Thyroid gland (tissue), 4 donors: ENCODE measurements at regions not wholly inside any gene's neighbourhood (a gene's known extent, or its start where the extent isn't known, plus 50 kb on each side); places are given as distances from the start of the nearest gene placed in this dataset.

ENCODE experiments used
- DNase-seq, 2 donors: peaks; one replicate each; pipeline ENCODE4 v3.0.0-alpha.2; 2019
- H3K27ac ChIP-seq, 3 donors: fragments of 200-600 bp; sonication (generic); 1 replicate in 2 of 3; 2 replicates in 1 of 3; pipeline ENCODE4 v1.5.1; 2016 to 2019; ENCODE audit warnings: mild to moderate bottlenecking in 1 of 3, moderate library complexity in 1 of 3
- H3K27me3 ChIP-seq: fragments of 200-600 bp; sonication (generic); one replicate; pipeline ENCODE4 v1.5.1; 2019
- H3K36me3 ChIP-seq, 2 donors: fragments of 200-600 bp; sonication (generic); one replicate each; pipeline ENCODE4 v1.5.1; 2016 to 2019
- H3K4me1 ChIP-seq, 2 donors: fragments of 200-600 bp; sonication (generic); one replicate each; pipeline ENCODE4 v1.5.1; 2017 to 2019
- H3K4me3 ChIP-seq, 3 donors: fragments of 200-600 bp; sonication (generic); replicated peaks in 1 of 3; 1 replicate in 2 of 3; 2 replicates in 1 of 3; pipeline ENCODE4 v1.5.1; 2016; ENCODE audit warnings: mild to moderate bottlenecking in 1 of 3
- H3K9me3 ChIP-seq: fragments of 200-600 bp; sonication (generic); one replicate; pipeline ENCODE4 v1.5.1; 2017
- POLR2A ChIP-seq, 2 donors: fragments of 450-650 bp; IDR thresholded peaks; one replicate each; pipeline ENCODE4 v1.6.1; 2017; ENCODE audit warnings: antibody characterized with exemption in 2 of 2, mild to moderate bottlenecking in 2 of 2, moderate library complexity in 1 of 2
- WGBS, 2 donors: methylation state at CpG; one replicate each; pipeline ENCODE4 v1.1.5; 2017; 5-methylcytosine and 5-hydroxymethylcytosine counted together
- intact Hi-C: fragments of 100-400 bp; cut with DNase I; formaldehyde crosslinking; loops from one replicate; pipeline ENCODE4 v1.15.1; 2023
- TF ChIP-seq, protein P1 (sequence below), 6 experiments: fragments of 200-600 bp in 3 of 6; fragments of 450-650 bp in 3 of 6; sonication (generic) in 3 of 6; IDR thresholded peaks; one replicate each; pipeline ENCODE4 v1.5.1; 2016 to 2019; ENCODE audit warnings: antibody characterized with exemption in 6 of 6, mild to moderate bottlenecking in 2 of 6, inconsistent platforms in 1 of 6, moderate library complexity in 1 of 6

DNA sequence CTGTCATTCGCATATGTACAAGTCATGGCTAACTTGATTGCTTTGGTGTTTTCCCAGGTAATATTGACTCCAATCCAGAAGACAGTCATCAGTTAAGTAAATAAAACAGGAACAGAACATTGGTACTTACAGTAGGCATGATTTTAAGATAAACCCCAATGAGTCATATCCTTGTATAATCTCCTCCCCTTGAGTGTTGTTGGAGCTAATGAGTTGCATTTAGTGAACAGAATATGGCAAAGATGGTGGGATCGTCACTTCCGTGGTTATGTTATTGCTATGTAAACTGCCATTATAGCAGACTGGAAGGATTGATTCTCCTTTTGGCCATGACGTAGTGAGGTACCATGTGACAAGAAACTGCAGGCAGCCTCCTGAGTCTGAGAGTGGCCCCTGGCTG lies 102.2 kb downstream of the TMX1 start:
- Histone ChIP-seq H3K36me3 (no peaks in the 10 kb centered on the region), H3K4me1 (no peaks in the 10 kb centered on the region), H3K27ac (no peak overlapping the region), H3K27me3 (no peaks in the 10 kb centered on the region), H3K4me3 (no peak overlapping the region), H3K9me3 (no peaks in the 10 kb centered on the region)
- TF ChIP-seq, protein P1, sequence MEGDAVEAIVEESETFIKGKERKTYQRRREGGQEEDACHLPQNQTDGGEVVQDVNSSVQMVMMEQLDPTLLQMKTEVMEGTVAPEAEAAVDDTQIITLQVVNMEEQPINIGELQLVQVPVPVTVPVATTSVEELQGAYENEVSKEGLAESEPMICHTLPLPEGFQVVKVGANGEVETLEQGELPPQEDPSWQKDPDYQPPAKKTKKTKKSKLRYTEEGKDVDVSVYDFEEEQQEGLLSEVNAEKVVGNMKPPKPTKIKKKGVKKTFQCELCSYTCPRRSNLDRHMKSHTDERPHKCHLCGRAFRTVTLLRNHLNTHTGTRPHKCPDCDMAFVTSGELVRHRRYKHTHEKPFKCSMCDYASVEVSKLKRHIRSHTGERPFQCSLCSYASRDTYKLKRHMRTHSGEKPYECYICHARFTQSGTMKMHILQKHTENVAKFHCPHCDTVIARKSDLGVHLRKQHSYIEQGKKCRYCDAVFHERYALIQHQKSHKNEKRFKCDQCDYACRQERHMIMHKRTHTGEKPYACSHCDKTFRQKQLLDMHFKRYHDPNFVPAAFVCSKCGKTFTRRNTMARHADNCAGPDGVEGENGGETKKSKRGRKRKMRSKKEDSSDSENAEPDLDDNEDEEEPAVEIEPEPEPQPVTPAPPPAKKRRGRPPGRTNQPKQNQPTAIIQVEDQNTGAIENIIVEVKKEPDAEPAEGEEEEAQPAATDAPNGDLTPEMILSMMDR (IDR thresholded peaks at IDR 0.05): no peak
- no peak for TF ChIP-seq POLR2A (IDR thresholded peaks at IDR 0.05)
- intact Hi-C loops: no loop called here
- 93 to 95% methylated on average over 4 of the region's 4 CpGs for WGBS, 2 donors
- no peak for DNase-seq

DNA sequence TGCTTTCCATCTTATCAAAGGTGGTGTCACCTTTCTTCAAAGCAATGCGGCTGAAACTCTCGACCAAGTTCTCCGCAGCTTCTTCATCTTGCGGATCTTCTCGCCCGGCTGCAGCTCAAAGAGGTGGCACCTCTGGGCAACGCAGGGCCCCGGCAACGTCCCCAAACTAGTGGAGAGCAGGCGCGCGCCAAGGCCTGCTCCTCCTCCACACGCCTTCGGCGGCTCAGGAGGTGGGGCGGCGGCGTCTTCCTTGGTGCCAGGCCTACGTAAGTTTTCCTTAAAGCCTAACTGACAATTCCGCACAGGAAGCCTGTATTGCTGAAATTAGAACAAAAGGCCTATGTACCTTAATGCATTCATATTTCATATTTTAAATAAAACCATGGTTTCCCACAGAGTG lies 112.0 kb downstream of the TMX1 start:
- Histone ChIP-seq H3K9me3 (no peaks in the 10 kb centered on the region), H3K4me3 (no peak overlapping the region), H3K27ac (no peak overlapping the region), H3K27me3 (no peaks in the 10 kb centered on the region), H3K36me3 (no peaks in the 10 kb centered on the region), H3K4me1 (no peaks in the 10 kb centered on the region)
- DNase-seq: no peak
- 96 to 97% methylated on average over 20 of the region's 20 CpGs for WGBS, 2 donors
- intact Hi-C loops: no loop called here
- TF ChIP-seq POLR2A (IDR thresholded peaks at IDR 0.05): no peak
- TF ChIP-seq, protein P1 (IDR thresholded peaks at IDR 0.05): no peak

DNA sequence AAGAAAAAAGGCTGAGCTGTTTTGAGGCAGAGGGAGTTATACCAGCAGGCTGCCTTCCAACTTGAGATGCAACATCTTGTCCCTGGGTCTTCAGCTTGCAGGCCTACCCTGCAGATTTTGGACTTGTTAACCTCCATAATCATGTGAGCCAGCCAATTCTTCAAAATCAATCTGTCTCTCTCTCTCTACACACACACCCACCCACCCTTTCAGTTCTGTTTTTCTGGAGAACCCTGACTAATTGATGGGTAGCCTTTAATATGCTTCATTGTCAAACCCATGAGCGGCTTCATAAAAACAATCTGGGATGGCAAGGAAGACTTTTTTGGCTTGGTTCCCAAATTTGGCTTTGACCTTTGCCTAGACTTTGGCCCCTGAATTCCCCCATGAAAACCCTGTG lies 113.9 kb downstream of the TMX1 start:
- H3K4me3 ChIP-seq: no peak overlapping the region
- no peaks in the 10 kb centered on the region for H3K4me1 ChIP-seq
- 100% methylated on average over 1 of the region's 1 CpG for WGBS, 2 donors
- intact Hi-C loops: no loop called here
- no peaks in the 10 kb centered on the region for H3K9me3 ChIP-seq
- no peaks in the 10 kb centered on the region for H3K36me3 ChIP-seq
- no peak for TF ChIP-seq POLR2A (IDR thresholded peaks at IDR 0.05)
- TF ChIP-seq, protein P1 (IDR thresholded peaks at IDR 0.05): no peak
- no peak overlapping the region for H3K27ac ChIP-seq
- H3K27me3 ChIP-seq: no peaks in the 10 kb centered on the region
- no peak for DNase-seq

DNA sequence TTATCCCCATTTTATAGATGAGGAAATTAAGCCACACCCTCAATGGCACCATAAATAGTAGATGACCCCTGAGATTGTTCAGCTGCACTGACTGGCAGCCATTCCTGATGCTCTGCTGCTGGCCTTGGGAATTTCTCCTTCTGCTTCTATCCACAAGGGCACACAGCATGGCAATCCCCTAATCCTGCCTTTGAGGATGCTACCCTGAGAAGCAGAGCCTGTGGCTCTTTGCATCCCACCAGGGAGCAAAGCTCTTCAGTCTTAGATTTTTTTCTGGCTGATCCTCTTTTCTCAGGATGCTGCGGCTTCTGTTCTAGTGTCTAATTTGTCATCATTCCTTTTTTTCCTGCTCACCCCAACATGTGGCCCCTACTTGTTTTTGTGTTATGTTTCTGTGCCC lies 114.8 kb downstream of the TMX1 start:
- intact Hi-C loops: no loop called here
- H3K4me3 ChIP-seq: no peak overlapping the region
- no peaks in the 10 kb centered on the region for H3K4me1 ChIP-seq
- H3K9me3 ChIP-seq: no peaks in the 10 kb centered on the region
- 87 to 97% methylated on average over 1 of the region's 1 CpG for WGBS, 2 donors
- H3K27me3 ChIP-seq: no peaks in the 10 kb centered on the region
- H3K36me3 ChIP-seq: no peaks in the 10 kb centered on the region
- no peak overlapping the region for H3K27ac ChIP-seq
- TF ChIP-seq, protein P1 (IDR thresholded peaks at IDR 0.05): no peak
- no peak for TF ChIP-seq POLR2A (IDR thresholded peaks at IDR 0.05)
- DNase-seq: no peak

GRCh38 chr14:51356381-51356780 lies 116.3 kb downstream of the TMX1 start:
- Histone ChIP-seq H3K36me3 (no peaks in the 10 kb centered on the region), H3K4me3 (no peak overlapping the region), H3K27ac (no peak overlapping the region), H3K27me3 (no peaks in the 10 kb centered on the region), H3K4me1 (no peaks in the 10 kb centered on the region), H3K9me3 (no peaks in the 10 kb centered on the region)
- no peak for DNase-seq
- no peak for TF ChIP-seq POLR2A (IDR thresholded peaks at IDR 0.05)
- TF ChIP-seq, protein P1 (IDR thresholded peaks at IDR 0.05): no peak
- WGBS, 2 donors: 79 to 83% methylated on average over 5 of the region's 5 CpGs
- intact Hi-C loops: no loop called here
